ENCODE measurements at regions not wholly inside any gene's neighbourhood (a gene's known extent, or its start where the extent isn't known, plus 50 kb on each side); places are given as distances from the start of the nearest gene placed in this dataset.

DNA sequence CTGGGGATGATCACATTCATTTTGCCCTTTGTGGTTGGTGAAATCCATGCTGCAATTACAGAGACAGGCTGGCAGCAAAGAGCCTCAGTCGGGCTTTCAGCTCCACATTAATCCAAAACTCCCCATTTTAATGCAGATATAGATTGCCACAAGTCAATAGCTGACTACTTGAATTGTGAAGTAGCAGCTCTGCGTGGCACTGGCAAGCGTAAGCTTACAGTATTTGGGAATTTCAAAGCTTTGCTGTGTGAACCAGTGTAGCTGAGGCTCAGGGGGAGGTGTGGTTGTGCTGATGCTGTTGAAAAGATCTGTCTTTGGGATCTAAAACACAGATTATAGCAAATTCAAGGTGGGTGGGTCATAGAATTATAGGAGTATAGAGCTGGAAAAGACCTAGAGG lies 290.3 kb upstream of the ONECUT1 start:
- TF ChIP-seq, protein P1, sequence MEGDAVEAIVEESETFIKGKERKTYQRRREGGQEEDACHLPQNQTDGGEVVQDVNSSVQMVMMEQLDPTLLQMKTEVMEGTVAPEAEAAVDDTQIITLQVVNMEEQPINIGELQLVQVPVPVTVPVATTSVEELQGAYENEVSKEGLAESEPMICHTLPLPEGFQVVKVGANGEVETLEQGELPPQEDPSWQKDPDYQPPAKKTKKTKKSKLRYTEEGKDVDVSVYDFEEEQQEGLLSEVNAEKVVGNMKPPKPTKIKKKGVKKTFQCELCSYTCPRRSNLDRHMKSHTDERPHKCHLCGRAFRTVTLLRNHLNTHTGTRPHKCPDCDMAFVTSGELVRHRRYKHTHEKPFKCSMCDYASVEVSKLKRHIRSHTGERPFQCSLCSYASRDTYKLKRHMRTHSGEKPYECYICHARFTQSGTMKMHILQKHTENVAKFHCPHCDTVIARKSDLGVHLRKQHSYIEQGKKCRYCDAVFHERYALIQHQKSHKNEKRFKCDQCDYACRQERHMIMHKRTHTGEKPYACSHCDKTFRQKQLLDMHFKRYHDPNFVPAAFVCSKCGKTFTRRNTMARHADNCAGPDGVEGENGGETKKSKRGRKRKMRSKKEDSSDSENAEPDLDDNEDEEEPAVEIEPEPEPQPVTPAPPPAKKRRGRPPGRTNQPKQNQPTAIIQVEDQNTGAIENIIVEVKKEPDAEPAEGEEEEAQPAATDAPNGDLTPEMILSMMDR (IDR thresholded peaks at IDR 0.05 in 2 of 3, conservative IDR thresholded peaks at IDR 0.05 in 1 of 3; ENCODE audit: borderline replicate concordance in 1 of 3, insufficient read depth in 1 of 3, low read depth in 2 of 3, low read length in 2 of 3): no peak
- TF ChIP-seq POLR2A (IDR thresholded peaks at IDR 0.05; ENCODE audit: borderline replicate concordance, extremely low read depth, insufficient read depth, insufficient read length) (no peak), EZH2 (IDR thresholded peaks at IDR 0.05) (no peak), YY1 (IDR thresholded peaks at IDR 0.05; ENCODE audit: extremely low read depth, insufficient replicate concordance, low read depth, low read length) (no peak), RAD21 (IDR thresholded peaks at IDR 0.05; ENCODE audit: low read depth) (no peak), CBX3 (IDR thresholded peaks at IDR 0.05; ENCODE audit: low read depth) (no peak), SP1 (IDR thresholded peaks at IDR 0.05; ENCODE audit: low read depth) (no peak), CEBPB (IDR thresholded peaks at IDR 0.05; ENCODE audit: low read depth) (no peak), EZH2phosphoT487 (IDR thresholded peaks at IDR 0.05; ENCODE audit: borderline replicate concordance) (no peak), SIN3A (IDR thresholded peaks at IDR 0.05; ENCODE audit: low read depth) (no peak), POLR2AphosphoS5 (IDR thresholded peaks at IDR 0.05; ENCODE audit: low read depth, low read length) (no peak), EGR1 (IDR thresholded peaks at IDR 0.05; ENCODE audit: low read depth) (no peak)
- TF ChIP-seq, protein P2, sequence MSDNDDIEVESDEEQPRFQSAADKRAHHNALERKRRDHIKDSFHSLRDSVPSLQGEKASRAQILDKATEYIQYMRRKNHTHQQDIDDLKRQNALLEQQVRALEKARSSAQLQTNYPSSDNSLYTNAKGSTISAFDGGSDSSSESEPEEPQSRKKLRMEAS (IDR thresholded peaks at IDR 0.05): no peak
